ENCODE measurements at regions not wholly inside any gene's neighbourhood (a gene's known extent, or its start where the extent isn't known, plus 50 kb on each side); places are given as distances from the start of the nearest gene placed in this dataset.

DNA sequence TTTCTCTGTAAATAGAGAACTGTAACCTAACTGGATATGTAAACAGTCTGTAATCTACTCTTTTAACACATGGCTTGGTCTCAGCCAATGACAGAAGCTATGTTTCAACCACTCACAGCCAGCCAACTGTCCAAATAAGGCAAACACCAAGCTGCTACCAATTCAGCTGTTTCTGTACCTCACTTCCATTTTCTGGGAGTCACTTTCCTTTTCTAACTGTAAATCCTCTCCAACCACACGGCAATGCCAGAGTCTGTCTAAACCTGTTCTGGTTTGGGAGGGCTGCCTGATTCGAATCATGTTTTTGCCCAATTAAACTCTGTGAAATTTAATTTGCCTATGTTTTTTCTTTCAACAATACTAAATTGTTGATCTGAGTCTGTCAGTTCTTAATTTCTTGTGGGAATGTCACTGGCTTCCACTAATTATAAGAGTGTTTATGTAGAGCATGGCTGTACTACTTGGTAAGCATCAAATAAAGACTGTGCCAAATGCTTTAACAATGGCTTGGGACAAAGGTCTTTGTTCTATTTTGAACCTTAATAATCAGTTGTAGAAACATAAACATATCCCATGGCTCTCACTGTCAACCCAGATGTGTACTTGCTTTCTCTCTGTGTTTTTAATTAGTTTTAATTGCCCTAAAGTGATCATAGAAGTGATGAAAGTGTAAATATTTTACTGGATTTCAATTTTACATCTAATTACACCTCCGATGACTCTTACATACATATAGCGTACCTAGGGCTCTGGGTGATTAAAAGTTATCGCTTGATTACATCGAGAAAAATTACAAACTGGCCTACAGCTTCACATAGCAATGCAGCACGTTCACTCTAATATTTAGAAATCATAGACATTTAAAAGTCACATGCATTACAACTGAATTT is 1144.6 kb upstream of the TMPRSS15 start:
- DNase-seq, result no peak

DNA sequence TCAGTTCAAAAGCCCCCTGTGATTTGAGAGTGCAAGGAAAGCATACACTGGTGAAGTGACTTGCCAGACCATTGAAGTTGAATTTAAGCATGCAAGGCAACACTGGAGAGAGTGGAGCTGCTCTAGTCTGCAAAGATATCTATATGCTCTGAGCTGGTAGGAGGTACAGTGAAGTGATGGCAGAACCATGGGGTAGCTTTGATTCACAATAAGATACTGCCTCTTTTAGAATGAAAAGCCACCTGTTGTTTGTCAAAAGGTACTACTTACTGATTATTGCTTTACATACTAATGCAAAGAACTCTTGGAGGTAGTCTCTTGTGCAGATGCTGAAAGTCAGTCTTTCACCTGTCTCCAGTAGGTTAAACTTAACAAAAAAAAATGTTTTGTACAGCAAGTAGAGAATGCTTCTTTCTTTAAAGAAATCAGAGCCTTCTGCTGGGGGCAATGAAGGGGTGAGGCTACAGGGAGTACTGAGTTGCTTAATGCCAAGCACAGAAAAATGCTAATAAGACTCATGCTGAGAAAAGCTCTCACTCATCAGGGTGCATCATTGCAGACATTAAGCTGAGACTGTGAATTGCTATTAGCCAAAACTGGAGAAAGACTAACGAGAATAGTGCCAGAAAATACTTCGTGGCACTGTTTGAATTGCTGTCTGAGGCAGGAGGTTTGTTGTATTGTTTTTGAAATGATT is 1150.5 kb upstream of the TMPRSS15 start:
- DNase-seq, result no peak

DNA sequence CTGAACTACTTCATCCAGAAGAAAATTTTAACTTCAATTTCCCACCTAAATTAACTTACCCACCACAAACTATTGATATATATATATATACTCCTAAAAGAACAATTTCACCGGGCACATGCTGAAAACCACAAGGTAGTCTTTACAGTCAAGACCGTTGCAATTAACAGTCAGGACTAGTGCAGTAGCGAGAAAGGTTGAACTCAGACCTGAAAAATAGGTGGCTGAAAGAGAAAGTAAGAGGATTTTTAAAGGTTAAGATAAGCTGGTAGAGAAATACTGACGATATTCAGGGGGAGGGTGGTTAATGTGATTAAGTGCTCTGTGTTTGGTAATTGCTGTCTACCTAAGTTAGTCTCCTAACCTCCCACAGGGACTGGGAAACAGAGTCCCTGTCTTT is 1153.5 kb upstream of the TMPRSS15 start:
- no peak for DNase-seq

DNA sequence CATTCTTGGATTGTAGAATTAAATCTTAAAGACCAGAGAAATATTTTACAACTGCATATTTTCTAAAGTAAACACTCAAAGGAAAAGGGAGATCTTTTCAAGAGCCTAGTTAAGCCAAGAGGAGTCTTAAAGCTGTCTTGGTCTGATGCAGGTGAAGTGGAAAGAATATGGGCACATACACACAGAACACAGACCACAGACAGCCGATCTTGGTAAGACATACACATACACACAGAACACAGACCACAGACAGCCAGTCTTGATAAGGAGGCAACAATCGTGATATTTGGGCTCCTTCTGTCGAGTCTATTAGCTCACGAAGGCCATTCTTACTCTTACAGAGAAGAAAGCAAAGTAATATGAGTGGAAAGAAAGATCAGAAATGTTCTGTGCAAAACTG is 1153.9 kb upstream of the TMPRSS15 start:
- no peak for DNase-seq

DNA sequence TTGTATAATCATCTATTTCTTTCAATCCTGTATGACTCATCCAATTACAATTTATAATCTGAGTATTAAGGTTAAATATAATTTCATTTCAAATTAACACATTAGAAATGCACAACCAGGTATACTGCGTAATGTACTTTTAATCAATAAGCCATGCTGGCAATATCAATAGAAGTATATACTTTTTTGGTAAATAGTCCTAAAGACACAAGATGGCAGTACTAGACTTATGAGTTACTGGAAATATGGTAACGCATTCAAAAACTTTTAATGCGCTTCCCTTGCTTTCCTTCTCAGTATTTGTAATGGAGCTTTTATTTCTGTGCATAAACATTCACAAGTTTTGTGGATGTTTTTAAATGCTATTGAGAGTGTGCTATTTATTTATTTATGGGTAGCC is 1162.0 kb upstream of the TMPRSS15 start:
- no peak for DNase-seq

DNA sequence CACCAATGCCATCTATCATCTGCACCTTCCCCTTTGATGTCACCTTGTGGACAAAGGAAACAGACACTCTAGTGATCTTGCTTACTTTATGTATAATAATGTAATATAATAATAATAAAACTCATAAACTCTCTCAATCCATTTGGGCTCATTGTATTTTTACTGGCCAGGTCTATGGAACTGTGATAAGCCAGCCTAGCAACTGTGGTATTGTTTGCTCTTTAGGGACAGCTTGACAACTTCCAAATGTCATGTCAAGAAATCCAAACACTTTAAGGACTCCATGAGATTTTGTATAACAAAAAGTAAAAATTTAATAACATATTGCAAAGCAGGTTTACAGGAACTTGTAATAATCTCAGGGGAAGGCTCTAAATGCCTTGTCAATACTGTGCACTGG is 1163.4 kb upstream of the TMPRSS15 start:
- DNase-seq, result no peak

DNA sequence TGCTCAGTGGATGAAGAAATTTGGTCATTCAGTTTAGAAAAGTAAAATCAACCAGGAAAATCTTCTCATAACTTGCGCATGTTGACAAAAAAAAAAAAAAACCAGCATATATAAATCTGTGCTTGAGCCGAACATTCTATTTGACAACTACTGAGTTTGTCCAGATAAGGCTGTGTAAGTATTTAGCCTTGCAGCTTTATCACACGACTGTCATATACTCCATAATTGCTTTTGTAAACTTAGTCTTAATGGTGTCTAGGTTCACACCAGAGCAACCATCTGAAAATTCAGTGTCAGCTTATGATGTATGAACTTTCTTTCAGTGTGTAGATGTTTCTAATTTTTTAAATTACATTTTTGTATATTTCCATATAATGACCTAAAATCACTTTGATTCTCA is 1173.8 kb upstream of the TMPRSS15 start:
- no peak for DNase-seq

DNA sequence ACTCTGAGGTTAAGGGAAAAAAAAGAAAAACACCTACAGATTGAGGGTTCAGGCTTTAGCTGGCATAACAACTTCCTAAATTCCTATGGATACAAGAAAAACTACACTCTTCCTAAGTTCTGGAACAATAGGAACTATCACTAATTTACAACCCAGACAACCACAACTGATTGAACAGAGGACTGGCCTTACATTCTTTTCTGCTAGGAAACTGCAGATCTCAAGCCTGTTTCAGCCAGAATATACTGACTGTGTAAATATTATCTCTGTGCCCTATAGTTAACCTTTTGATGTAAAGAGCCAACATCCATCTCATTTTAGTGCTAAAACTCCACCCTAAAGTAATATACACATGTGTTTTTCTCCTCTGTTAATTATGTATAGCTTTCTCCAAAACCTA is 1186.5 kb upstream of the TMPRSS15 start:
- no peak for DNase-seq

DNA sequence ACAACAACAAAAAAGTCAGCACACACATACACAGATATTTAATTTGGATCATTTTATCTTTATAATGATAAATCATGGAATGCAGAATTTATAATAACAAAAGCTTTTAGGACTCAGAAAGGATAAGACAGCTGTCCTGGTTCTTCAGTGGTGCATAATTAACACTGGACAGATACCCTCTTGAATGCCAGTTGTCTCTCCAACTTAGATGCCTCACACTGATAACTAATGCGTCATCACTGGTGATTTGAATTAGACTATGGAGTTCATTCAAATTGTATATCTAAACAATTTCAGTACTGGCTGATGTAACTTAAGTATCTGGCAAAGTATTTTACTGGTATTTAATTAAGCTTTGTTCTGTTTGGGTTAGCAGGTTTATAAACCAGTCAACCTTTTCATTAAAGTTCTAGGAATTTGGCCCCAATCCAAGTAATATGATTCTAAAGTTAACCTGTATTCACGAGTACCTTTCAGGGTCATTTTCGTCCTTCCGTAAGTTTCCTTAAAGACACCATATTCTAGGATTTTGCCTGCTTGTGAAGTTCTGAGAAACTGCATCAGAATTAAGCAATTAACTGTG is 1199.5 kb upstream of the TMPRSS15 start:
- DNase-seq, result no peak

DNA sequence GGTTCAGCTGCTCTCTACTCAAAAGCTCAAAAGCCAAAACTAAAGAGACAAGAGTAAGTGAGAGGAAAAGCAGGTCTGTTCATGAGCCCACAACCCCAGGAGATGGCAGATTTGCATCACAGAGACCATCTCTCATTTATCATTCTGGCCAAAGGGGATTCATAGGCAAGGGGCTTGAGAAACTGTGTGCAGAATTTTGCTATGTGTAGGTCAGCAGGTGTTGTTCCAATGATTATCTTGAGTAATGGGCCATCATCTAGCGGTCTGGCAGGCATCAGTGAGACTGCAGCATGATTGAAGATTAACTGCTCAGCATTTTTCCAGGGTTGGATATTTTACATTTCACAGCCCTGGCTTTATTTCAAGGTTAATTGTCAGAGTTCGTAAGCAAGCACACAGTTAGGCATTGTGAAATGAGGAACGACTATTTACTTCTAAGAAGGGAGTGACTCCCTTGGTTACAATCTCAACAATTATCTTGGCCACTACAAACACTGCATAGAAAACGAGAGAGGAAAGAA is 1204.6 kb upstream of the TMPRSS15 start:
- DNase-seq, result no peak

DNA sequence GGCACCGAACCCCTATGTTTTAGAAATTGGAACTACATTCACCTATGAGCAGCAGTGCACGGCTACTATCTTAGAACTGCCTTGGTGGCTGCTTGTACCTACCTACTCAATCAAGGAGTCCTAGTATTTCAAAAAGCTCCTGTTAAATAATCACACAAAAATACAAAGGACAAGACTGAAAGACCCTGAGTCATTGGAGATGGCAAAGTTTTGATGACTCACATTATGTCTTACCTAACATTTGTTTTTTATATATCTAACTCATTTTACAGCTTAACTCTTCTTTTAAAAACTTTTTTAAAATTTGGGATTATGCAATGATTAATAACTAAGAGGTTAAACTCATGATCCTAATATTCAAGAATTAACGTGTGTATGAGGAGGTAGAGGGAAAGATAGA is 1206.0 kb upstream of the TMPRSS15 start:
- no peak for DNase-seq

DNA sequence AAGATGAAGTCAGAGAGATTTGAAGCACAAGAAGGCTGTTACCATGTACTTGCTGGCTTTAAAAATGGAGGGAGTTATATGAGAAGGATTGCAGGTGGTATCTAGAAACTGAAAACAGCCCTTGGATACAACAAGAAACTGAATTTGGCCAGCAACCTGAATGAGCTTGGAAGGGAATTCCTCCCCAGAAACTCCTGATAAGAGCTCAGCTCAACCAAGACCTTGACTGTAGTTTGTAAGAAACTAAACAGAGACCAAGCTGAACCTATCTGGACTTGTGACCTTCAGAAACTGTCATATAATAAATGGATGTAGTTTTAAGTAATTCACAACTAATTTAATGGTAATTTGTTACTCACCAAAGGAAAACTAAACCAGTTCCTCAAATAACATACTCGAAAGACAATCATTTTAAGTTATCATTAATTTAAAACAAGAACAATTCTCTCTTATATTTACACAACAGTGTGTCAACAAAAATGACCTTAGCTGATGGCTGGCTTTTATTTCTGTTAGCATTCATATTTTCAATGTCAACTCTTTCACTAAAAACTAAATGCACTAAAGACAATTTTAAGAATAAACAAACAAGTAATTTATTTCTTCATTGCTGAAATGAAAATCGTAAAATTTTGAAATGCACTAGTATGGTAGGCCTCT is 1218.4 kb upstream of the TMPRSS15 start:
- DNase-seq, result no peak

DNA sequence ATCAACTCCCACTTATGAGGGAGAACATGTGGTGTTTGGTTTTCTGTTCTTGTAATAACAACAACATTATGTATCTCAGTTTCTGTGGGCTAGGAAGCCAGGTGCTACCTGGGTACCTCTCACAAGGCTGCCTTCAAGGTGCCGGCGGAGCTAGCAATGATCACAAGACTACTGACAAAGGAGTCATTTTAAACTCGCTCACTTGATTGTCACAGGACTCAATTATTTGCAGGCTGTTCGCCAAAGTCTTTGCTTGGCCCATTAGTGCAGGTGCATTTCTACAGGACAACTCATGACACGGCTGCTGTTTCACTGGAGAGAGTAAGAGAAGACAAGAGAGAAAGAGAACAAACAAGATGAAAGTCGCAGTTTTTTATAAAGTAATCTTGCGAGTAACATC is 1237.4 kb upstream of the TMPRSS15 start:
- DNase-seq, result no peak

DNA sequence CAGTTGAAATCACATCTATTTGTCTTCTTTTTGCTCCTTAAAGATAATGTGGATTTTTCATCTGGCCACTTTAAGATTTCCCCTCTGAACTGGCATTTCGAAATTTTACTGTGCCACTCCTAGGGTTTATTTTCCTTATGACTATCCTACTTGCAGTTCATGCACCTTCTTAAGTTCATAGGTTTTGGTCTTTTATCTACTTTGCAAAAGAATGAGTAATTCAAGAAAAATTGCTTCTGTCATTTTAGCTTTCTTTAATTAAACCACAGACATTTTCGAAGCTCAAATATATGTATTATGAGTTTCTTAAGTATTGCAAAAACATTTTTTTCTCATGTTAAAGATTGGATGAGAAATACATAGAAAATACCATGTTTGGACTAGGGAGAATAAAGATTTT is 1244.8 kb upstream of the TMPRSS15 start:
- DNase-seq, result no peak

DNA sequence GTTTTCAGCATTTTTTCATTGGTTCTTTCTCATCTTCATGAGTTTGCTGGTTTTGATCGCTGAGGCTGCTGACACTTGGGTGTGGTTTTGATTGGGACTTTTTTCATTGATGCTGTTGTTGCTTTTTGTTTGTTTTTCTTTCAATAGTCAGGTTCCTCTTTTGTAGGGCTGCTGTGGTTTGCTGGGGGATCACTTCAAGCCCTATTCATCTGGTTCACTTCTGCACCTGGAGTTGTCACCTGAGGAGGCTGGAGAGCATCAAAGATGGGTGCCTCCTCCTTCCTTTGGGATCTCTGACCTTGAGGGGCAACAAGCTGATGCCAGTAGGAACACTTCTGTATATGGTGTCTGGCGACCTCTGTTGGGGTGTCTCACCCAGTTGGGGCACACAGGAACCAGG is 1279.9 kb upstream of the TMPRSS15 start:
- no peak for DNase-seq

DNA sequence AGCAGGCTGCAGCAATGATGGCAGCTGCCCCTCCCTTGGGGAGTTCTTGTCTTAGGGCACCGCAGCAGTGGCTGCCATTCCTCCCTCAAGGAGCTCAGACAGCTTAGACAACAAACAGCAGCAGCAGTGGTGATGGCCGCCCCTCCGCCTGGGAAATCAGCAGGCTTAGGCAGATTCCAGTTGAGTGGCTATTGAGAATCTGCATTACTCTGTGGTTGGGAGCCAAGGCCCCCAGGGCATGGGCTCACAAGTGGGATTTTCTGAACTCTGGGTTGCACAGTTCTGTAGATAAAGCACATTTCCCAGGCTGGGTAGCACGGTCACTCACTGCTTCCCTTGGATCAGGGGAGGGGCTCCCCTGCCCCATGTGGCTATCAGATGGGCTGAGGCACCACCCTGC is 1280.7 kb upstream of the TMPRSS15 start:
- no peak for DNase-seq

DNA sequence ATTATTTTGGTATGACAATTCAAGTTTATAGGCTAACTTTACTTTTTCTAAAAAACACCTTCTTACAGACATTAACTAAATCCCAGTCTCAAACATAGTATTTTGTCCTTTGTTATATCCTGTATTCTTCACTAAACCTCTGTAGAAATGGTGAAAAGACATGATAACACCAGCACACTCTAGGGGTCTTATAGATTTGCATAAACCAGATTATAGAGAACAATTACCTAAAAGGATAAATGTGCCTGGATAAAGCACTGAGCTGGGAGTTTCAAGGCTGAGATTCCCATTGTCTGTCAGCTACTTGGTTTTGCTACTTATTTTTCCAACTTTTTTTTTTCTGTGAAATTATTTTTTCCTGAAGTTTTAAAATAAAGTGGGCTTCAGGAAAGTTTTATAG is 1288.6 kb upstream of the TMPRSS15 start:
- DNase-seq, result no peak

DNA sequence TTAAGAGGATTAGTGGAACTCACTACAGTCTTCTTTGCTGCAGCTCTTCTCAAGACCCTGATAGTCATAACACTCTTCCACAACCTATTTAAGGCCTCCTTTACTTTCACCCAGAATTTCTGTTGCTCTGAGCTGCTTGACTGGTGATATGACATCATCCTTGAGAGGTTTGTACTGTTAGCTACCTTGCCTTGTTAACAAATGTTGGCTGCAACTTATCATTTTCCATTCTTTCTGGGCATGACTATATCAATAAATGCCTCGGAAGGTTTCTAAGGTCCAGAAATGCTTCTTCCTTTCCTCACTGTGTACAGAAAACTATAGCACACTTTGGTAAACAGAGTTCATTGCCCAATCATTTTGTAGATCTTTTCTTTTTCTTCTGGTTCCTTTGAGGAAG is 1292.2 kb upstream of the TMPRSS15 start:
- DNase-seq, result no peak

DNA sequence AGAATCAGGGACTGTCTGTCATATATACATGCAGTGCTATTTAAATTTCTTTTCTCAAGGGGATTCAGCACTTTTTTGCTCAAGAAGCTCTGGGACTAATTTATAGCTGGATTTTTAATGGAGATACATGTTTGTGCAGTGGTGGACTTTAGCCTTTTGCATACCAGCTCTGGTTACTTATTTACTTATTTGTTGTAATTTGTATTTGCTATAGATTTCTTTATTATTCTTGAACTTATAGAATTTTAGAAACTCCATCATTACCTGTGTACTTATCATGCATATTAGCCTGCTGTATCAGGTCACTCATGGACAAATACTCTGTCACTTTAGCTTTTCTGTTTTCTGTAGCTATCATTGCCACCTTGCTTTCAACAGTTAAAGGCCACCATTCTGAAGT is 1296.9 kb upstream of the TMPRSS15 start:
- no peak for DNase-seq

DNA sequence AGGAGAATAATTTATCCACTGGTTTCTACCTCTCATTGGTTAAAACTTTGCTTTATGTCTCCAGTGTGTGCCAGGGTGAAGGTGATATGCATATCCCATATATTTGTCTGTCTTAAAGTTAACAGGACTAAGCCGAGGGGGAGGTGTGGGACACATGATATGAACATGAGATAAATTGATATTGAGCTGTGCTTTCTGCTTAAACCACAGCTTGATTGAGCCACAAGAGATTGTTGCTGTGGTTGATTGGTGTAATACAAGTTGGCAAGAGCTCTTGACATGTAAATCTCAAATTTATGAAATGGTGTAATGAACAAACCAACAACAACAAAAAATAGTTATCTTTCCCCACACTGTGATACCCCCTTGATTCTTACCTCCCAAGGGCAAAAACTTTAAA is 1295.5 kb upstream of the NCAM2 start:
- no peak for DNase-seq

DNA sequence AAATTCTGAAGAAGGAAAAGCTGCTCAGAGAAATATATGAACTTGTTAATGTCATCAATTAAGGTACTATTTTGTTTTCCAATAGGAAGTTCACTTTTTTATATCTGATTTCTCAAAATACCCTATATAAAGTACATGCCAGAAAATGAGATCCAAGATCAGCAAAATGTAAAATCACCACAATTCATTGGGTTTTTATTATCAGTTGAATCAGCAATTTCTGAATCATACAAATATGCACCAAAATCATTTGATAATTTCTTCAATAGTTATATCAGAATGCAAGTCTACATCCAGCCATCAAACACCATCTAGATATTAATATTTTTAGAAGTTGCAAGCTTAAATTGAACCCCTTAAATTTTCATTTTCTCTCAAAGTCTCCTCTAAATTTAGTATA is 1293.4 kb upstream of the NCAM2 start:
- DNase-seq, result no peak

DNA sequence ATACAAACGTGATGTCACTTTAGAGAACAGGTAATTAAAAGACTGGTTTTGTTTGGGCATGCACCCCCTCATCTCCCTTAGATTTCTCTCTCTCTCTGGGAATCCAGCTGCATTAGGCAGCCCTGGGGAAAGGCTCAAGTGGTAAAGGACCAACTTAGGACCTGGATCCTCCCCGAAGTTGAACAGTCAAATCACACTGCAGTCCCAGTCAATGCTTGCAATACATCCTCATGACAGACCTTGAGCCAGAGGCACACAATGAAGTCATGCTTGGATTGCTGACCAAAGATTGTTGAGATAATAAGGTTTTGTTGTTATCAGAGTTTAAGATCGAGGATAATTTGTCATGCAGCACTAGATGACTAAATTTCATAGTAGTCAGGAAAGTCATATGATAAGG is 1285.8 kb upstream of the NCAM2 start:
- DNase-seq, result no peak

DNA sequence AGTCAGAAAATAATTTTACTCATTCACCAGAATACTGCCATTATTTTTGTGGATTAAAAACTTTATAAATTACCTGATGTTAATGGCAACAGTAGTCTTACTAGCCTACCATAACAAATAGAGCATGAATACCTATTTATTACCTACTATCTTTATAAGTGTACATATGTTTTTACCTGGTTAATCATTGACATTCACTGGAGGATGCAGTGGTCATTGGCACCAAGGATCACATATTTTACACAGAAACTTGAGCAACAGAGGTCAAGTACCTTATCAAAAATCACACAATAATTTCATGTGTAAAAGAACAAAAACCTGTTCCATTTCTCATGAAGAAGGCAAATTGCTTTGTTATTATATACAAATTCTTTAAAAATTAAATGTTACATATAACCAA is 1284.9 kb upstream of the NCAM2 start:
- no peak for DNase-seq

Measured in stimulated activated CD4-positive, alpha-beta T cell treated with anti-CD3 and anti-CD28 coated beads, Interleukin-4, amount 100 ng/mL, for 4 hours (primary cell).